Skin epidermis (tissue), 12 donors: ENCODE measurements at regions not wholly inside any gene's neighbourhood (a gene's known extent, or its start where the extent isn't known, plus 50 kb on each side); places are given as distances from the start of the nearest gene placed in this dataset.
A peak's percentile ranks its signal among the peaks of the same experiment; 100 is the strongest.

Source experiments
- H3K27ac ChIP-seq, 21 experiments: fragments of 200-600 bp; sonication (generic) in 11 of 21; one replicate each; pipeline ENCODE4 v1.5.0; 2020; ENCODE audit warnings: mild to moderate bottlenecking in 3 of 21, inconsistent platforms in 2 of 21, moderate library complexity in 2 of 21
- H3K4me3 ChIP-seq, 7 experiments: fragments of 200-600 bp; sonication (generic) in 2 of 7; one replicate each; pipeline ENCODE4 v1.5.0; 2020; ENCODE audit warnings: inconsistent platforms in 2 of 7, mild to moderate bottlenecking in 2 of 7, moderate library complexity in 1 of 7

GRCh38 chr4:54937501-54937900 lies 187.9 kb downstream of the KDR start:
- Histone ChIP-seq H3K27ac (no peak overlapping the region), H3K4me3 (no peak overlapping the region)

- no peak overlapping the region for H3K4me3 ChIP-seq
- no peak overlapping the region for H3K27ac ChIP-seq
Observed at GRCh38 chr4:54933579-54933978, 191.8 kb downstream of the KDR start.

DNA sequence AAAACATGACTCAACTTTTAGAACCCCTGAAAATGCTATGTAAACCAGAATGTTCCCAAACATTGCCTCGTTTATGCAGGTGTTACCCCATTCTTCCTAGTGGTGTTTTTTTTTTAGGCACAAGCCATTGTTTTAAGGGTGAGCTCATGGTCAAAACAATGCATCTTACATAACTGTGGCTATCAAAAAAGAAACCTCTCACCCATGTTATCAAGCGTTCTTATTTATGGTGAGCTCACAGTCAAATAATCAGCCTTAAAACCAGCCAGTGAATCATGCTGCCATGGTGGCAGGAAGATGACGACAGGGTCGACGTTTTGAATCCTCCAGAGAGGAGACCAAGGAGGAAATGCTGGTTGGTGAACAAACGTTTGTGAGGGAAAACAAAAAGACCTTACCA lies 195.2 kb downstream of the KDR start:
- peak overlapping the region in 2 of 21 experiments; percentile 54 to 71 for H3K27ac ChIP-seq
- H3K4me3 ChIP-seq: no peak overlapping the region

DNA sequence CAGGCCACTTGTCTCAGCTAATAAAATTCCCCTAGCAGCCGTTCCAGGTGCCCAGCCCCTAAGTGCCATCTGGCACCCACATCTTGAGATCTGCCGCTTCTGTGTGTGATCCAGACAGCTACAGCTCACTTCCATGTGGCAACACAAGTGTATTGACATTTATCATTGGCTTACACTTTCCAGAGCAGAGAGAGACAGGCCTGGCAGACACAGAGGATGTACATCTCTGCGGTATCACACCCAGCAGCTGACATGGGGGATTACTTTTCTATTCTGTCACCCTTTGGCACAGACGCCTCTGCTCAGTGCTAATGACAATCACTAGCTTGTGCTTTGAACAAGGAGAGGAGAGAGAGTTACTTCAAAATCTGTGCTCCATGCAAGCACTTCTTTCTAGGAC lies 195.9 kb downstream of the KDR start:
- no peak overlapping the region for H3K4me3 ChIP-seq
- peak overlapping the region in 4 of 21 experiments; percentile 7 to 71 (median 46) for H3K27ac ChIP-seq

GRCh38 chr4:54924891-54925290 lies 200.5 kb downstream of the KDR start:
- no peak overlapping the region for H3K27ac ChIP-seq
- H3K4me3 ChIP-seq: no peak overlapping the region

DNA sequence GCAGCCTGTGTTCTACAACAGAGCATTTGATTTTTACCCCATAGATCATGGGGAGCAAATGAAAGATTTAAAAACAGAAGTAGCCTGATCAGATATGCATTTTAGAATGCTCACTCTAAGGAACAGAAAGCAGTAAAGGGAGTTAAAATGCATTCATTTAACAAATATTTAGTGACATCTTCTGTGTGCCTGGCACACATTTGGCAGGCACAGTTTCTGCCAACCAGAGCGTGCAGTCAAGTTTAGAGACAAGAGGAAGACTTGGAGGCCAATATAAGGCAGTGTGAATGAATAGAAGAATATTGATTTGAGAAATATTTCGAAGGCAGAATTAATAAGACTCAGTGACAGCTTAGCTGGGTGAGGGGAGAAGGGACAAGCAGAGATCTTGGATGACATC lies 210.1 kb downstream of the KDR start:
- Histone ChIP-seq H3K4me3 (no peak overlapping the region), H3K27ac (no peak overlapping the region)

DNA sequence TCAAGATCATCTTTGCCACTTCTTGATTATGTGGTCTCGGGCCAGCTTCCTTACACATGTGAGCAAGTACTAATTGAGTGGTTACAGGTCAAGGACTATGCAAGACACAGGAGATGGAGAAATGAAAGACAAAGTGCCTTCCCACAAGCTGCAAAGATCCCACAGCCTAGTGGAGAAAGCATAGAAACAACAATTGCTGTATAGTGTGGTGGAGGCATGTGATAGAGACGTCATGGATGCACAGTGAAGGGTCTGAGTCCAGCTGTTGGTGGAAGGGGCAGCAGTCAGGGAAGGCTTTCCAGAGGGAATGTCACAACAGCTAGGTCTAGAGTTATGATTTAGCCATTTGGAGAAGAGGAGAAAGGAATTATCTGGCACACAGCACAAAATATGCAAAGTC lies 210.6 kb downstream of the KDR start:
- H3K27ac ChIP-seq: no peak overlapping the region
- H3K4me3 ChIP-seq: no peak overlapping the region

- Histone ChIP-seq H3K27ac (peak overlapping the region in 2 of 21 experiments; percentile 20 to 30), H3K4me3 (no peak overlapping the region)
Observed at GRCh38 chr4:54913751-54914526, 211.5 kb downstream of the KDR start.

GRCh38 chr4:54912155-54912554 lies 213.2 kb downstream of the KDR start:
- H3K27ac ChIP-seq: no peak overlapping the region

GRCh38 chr4:54909961-54910360 lies 215.4 kb downstream of the KDR start:
- Histone ChIP-seq H3K27ac (no peak overlapping the region), H3K4me3 (no peak overlapping the region)

More at GRCh38 chr4:54912155-54912554, 213.2 kb downstream of the KDR start:
- H3K4me3 ChIP-seq: no peak overlapping the region

DNA sequence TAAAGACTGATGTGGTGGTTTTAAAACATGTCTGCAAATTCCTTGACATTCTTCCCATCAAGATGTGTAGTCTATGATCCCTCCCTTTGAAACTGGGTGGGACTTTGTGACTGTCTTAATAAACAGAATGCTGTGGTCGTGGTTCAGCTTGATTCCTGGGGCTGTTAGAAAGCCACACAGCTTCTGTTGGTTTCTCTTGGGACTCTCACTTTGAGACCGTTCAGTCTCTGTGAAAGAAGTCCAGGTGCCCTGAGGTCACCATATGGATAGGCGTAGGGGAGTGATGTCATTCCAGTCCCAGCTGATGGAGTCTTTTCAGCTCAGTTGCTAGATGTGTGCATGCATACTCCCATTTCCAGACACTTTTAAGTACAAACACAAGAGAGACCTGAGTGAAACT lies 216.6 kb downstream of the KDR start:
- no peak overlapping the region for H3K4me3 ChIP-seq

GRCh38 chr4:54904953-54905352 lies 220.4 kb downstream of the KDR start:
- Histone ChIP-seq H3K4me3 (no peak overlapping the region), H3K27ac (no peak overlapping the region)

More for the DNA sequence above, 216.6 kb downstream of the KDR start:
- H3K27ac ChIP-seq: no peak overlapping the region

DNA sequence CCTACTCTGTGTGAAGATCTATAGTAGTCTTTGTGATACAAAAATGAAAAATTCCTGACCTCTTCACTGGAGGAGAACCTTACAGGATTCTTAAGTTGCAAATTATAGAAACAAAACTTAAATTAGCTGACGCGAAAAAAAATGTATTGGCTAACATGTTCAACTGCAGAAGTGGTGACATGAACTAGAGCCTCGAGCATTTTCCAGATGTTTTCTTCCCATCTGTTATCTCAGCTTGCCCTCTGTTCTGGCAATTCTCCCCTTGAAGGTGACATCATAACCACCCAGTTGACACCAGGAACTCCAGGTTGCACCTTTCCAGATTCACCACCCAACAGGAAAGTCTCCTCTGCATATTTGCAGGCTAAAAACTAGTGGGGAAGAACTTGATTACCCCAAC lies 222.4 kb downstream of the KDR start:
- no peak overlapping the region for H3K27ac ChIP-seq

DNA sequence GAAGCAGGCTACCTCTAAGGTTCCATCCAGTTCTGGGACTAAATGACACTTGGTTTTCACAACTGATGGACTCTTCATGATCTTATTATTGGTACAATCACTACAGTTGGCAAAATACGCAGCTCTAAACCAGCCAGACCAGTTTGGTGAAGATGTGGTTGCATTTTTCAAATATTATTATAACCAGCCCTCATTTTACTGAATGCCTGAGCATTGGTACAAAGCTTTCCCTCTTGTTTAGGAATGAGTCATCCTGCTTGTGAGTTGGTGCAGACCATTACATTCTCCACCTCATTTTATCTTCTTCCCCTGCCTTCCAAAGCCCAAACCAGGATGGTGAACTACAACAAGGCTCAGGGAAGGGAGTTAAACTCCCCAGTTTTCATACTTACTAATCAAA lies 223.1 kb downstream of the KDR start:
- H3K4me3 ChIP-seq: no peak overlapping the region
- H3K27ac ChIP-seq: no peak overlapping the region

More for the DNA sequence above, 222.4 kb downstream of the KDR start:
- H3K4me3 ChIP-seq: no peak overlapping the region

- Histone ChIP-seq H3K27ac (no peak overlapping the region), H3K4me3 (no peak overlapping the region)
Observed at GRCh38 chr4:54901202-54901601, 224.2 kb downstream of the KDR start.

- H3K4me3 ChIP-seq: no peak overlapping the region
- no peak overlapping the region for H3K27ac ChIP-seq
Observed at GRCh38 chr4:54898656-54899340, 226.6 kb downstream of the KDR start.

- Histone ChIP-seq H3K27ac (no peak overlapping the region), H3K4me3 (no peak overlapping the region)
Observed at GRCh38 chr4:54898056-54898562, 227.3 kb downstream of the KDR start.

DNA sequence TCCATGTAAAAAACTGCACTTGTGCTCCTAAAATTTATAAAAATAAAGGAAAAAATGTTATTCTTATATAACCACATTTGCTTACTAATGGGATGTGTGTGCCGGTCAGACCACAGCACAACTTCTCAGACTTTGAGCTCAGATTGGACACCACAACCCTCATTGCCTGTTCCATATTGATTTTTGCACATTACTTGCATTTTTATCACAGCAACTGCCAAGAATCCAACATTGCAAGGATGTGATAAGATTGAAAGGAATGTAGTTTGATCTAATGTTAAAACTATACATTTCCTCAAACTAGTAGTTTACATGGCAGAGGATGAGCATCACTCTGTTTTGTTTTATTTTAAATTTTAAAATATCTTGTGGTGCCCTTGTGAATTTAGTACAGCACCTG lies 227.8 kb downstream of the KDR start:
- Histone ChIP-seq H3K4me3 (no peak overlapping the region), H3K27ac (no peak overlapping the region)

DNA sequence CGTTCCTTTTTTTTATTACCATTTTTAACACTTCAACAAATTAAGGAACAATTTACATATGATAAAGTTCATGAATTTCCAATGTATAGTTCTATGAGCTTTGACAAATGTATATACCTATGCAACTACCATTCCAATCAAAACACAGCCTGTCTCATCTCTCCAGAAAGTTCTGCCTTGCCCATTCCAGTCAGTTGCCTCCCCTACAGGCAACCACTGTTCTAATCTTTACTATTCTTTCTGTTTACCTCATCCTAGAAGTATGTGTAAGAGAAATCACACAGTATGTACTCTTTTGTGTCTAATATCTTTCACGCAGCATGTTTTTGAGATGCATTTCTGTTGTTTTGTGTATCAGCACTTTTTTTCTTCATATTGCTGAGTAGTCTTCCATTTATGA lies 224.9 kb downstream of the KIT start:
- Histone ChIP-seq H3K4me3 (no peak overlapping the region), H3K27ac (no peak overlapping the region)

GRCh38 chr4:54879576-54879975 lies 221.8 kb downstream of the KIT start:
- H3K27ac ChIP-seq: no peak overlapping the region
- H3K4me3 ChIP-seq: no peak overlapping the region

GRCh38 chr4:54877006-54877405 lies 219.2 kb downstream of the KIT start:
- H3K27ac ChIP-seq: no peak overlapping the region
- no peak overlapping the region for H3K4me3 ChIP-seq
